CD4-positive, alpha-beta T cell (primary cell): ENCODE measurements at regions not wholly inside any gene's neighbourhood (a gene's known extent, or its start where the extent isn't known, plus 50 kb on each side); places are given as distances from the start of the nearest gene placed in this dataset.

Experiments
- ATAC-seq: fragments of 200-7000 bp; cut with Tn5 transposase; one replicate; pipeline ENCODE4 v1.10.0; 2022; ENCODE audit warnings: mild to moderate bottlenecking; ENCODE audit not compliant: poor library complexity
- CTCF ChIA-PET: fragments of 350-600 bp; sonication (Branson Sonifier 250); formaldehyde crosslinking; loops from one replicate; lab custom pipeline; 2021; ENCODE audit warnings: antibody characterized with exemption, inconsistent platforms; lab: Charles Lee
- POLR2A ChIA-PET: fragments of 350-600 bp; sonication (Branson Sonifier 250); formaldehyde crosslinking; loops from one replicate; lab custom pipeline; 2021; ENCODE audit warnings: antibody characterized with exemption, inconsistent platforms; lab: Charles Lee
- DNase-seq, 14 experiments: peaks; one replicate each; pipeline ENCODE4 v3.0.0-alpha.2; 2013 to 2020; ENCODE audit warnings: mixed read lengths in 2 of 14
- H3K27ac ChIP-seq, 2 donors: one replicate each; pipeline versions ENCODE4 v1.5.1 to v1.7.0; 2013; ENCODE audit warnings: low read length in 2 of 2, low read depth in 1 of 2, mild to moderate bottlenecking in 1 of 2
- H3K27me3 ChIP-seq, 2 experiments: 1 replicate in 1 of 2; 2 replicates in 1 of 2; pipeline versions ENCODE4 v1.6.1 to v1.7.0; 2013; ENCODE audit warnings: low read length in 2 of 2, control low read depth in 1 of 2, mild to moderate bottlenecking in 1 of 2, moderate library complexity in 1 of 2; ENCODE audit not compliant: insufficient read depth in 2 of 2, control insufficient read depth in 1 of 2
- H3K36me3 ChIP-seq: one replicate; pipeline ENCODE4 v1.6.1; 2013; ENCODE audit warnings: low read length, control low read depth; ENCODE audit not compliant: insufficient read depth
- H3K4me1 ChIP-seq: one replicate; pipeline ENCODE4 v1.6.1; 2013; ENCODE audit warnings: low read length, control low read depth; ENCODE audit not compliant: insufficient read depth
- H3K4me3 ChIP-seq: one replicate; pipeline ENCODE4 v1.5.1; 2013; ENCODE audit warnings: mild to moderate bottlenecking, low read length, moderate library complexity
- H3K9me3 ChIP-seq, 2 experiments: 1 replicate in 1 of 2; 2 replicates in 1 of 2; pipeline versions ENCODE4 v1.6.1 to v1.7.0; 2013; ENCODE audit warnings: low read length in 2 of 2, mild to moderate bottlenecking in 2 of 2, control low read depth in 1 of 2, moderate library complexity in 1 of 2; ENCODE audit not compliant: control insufficient read depth in 1 of 2, insufficient read depth in 1 of 2
- H3K27ac Mint-ChIP-seq: one replicate; pipeline ENCODE4 v1.8.0; 2020; ENCODE audit warnings: mixed read lengths
- H3K27me3 Mint-ChIP-seq: one replicate; pipeline ENCODE4 v1.8.0; 2021; ENCODE audit warnings: mixed read lengths
- H3K36me3 Mint-ChIP-seq: one replicate; pipeline ENCODE4 v1.8.0; 2021; ENCODE audit warnings: low read depth, mixed read lengths
- H3K4me1 Mint-ChIP-seq: one replicate; pipeline ENCODE4 v1.8.0; 2021; ENCODE audit warnings: low read depth, mixed read lengths
- H3K4me3 Mint-ChIP-seq: one replicate; pipeline ENCODE4 v1.8.0; 2020; ENCODE audit warnings: mild to moderate bottlenecking, mixed read lengths
- H3K9me3 Mint-ChIP-seq: one replicate; pipeline ENCODE4 v1.8.0; 2020; ENCODE audit warnings: mixed read lengths
- CTCF ChIP-seq: fragments of 200-600 bp; IDR thresholded peaks from one replicate; pipeline ENCODE4 v1.8.0; 2022; ENCODE audit warnings: antibody characterized with exemption, mild to moderate bottlenecking
- intact Hi-C, 2 experiments: fragments of 100-400 bp; cut with DNase I in 1 of 2; cut with micrococcal nuclease in 1 of 2; formaldehyde crosslinking; loops; one replicate each; pipeline versions ENCODE4 v1.15.1 to v1.9.0; 2023 to 2025; cut with DNase I, micrococcal nuclease

DNA sequence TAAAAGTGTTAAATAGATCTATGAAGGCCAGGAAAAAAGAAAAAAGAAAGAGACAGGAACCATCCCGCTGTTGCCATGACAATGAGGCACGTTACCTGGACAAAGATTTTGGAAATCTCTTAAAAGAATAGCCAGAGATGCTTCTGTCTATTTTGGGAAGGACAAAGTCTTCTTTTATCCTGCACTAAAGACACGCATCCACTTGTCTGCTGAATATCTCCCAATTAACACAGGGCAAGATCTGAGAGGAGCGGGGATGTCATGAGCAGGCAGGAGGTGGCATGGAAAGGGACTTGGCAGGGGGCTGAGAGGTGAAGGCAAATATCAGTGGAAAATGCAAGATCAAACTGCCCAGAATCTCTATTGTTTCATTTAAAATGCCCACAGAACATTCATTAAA lies 153.8 kb upstream of the BLID start:
- no peak overlapping the region for H3K27ac Mint-ChIP-seq
- no peaks in the 10 kb centered on the region for H3K4me1 Mint-ChIP-seq
- ChIA-PET POLR2A (no interaction called here), CTCF (no interaction called here)
- peaks cover 18% of the 10 kb centered on the region for H3K27me3 Mint-ChIP-seq
- H3K36me3 Mint-ChIP-seq = no peaks in the 10 kb centered on the region
- no peaks in the 10 kb centered on the region for H3K27me3 ChIP-seq
- ATAC-seq (no peak), DNase-seq (no peak)
- H3K4me3 Mint-ChIP-seq = no peak overlapping the region
- H3K4me1 ChIP-seq = no peaks in the 10 kb centered on the region
- H3K4me3 ChIP-seq = no peak overlapping the region
- no peaks in the 10 kb centered on the region for H3K36me3 ChIP-seq
- intact Hi-C loops = no loop called here
- H3K9me3 ChIP-seq = no peaks in the 10 kb centered on the region
- TF ChIP-seq CTCF = no peak
- no peaks in the 10 kb centered on the region for H3K9me3 Mint-ChIP-seq
- H3K27ac ChIP-seq = no peak overlapping the region

- Histone ChIP-seq H3K9me3 (no peaks in the 10 kb centered on the region), H3K27me3 (no peaks in the 10 kb centered on the region), H3K36me3 (no peaks in the 10 kb centered on the region), H3K27ac (no peak overlapping the region), H3K4me1 (no peaks in the 10 kb centered on the region), H3K4me3 (no peak overlapping the region)
- CTCF ChIA-PET = no interaction called here
- intact Hi-C loops = no loop called here
- no peak overlapping the region for H3K4me3 Mint-ChIP-seq
- TF ChIP-seq CTCF = no peak
- POLR2A ChIA-PET = no interaction called here
- no peaks in the 10 kb centered on the region for H3K4me1 Mint-ChIP-seq
- H3K9me3 Mint-ChIP-seq = no peaks in the 10 kb centered on the region
- no peaks in the 10 kb centered on the region for H3K36me3 Mint-ChIP-seq
- no peak overlapping the region for H3K27ac Mint-ChIP-seq
- DNase-seq (no peak), ATAC-seq (no peak)
- H3K27me3 Mint-ChIP-seq = peaks cover 18% of the 10 kb centered on the region
Measured at GRCh38 chr11:122268601-122269130, 152.7 kb upstream of the BLID start.

GRCh38 chr11:122267602-122268001 lies 151.6 kb upstream of the BLID start:
- DNase-seq = no peak
- Histone ChIP-seq H3K4me1 (no peaks in the 10 kb centered on the region), H3K27me3 (no peaks in the 10 kb centered on the region), H3K36me3 (no peaks in the 10 kb centered on the region), H3K9me3 (no peaks in the 10 kb centered on the region), H3K27ac (no peak overlapping the region), H3K4me3 (no peak overlapping the region)
- H3K36me3 Mint-ChIP-seq = no peaks in the 10 kb centered on the region
- POLR2A ChIA-PET = no interaction called here
- TF ChIP-seq CTCF = no peak
- no peaks in the 10 kb centered on the region for H3K9me3 Mint-ChIP-seq
- H3K4me3 Mint-ChIP-seq = no peak overlapping the region
- CTCF ChIA-PET = no interaction called here
- no peak overlapping the region for H3K27ac Mint-ChIP-seq
- no peaks in the 10 kb centered on the region for H3K4me1 Mint-ChIP-seq
- intact Hi-C loops = no loop called here
- ATAC-seq = no peak
- H3K27me3 Mint-ChIP-seq = peaks cover 18% of the 10 kb centered on the region
